UCSD-AML1 (cell line): ENCODE measurements at regions not wholly inside any gene's neighbourhood (a gene's known extent, or its start where the extent isn't known, plus 50 kb on each side); places are given as distances from the start of the nearest gene placed in this dataset.

ENCODE experiments used
- DNase-seq: peaks from one replicate; lab custom pipeline; 2025; ENCODE audit not compliant: unreplicated experiment; lab: John Stamatoyannopoulos, UW

- DNase-seq, result no peak
Measured at GRCh38 chr4:181661923-181662322, 581.3 kb upstream of the TENM3 start.

GRCh38 chr4:181662383-181662782 is 580.8 kb upstream of the TENM3 start:
- no peak for DNase-seq

- no peak for DNase-seq
Measured at GRCh38 chr4:181670506-181670905, 572.7 kb upstream of the TENM3 start.

- DNase-seq, result no peak
Measured at GRCh38 chr4:181671672-181672071, 571.5 kb upstream of the TENM3 start.

- DNase-seq, result no peak
Measured at GRCh38 chr4:181672751-181673150, 570.5 kb upstream of the TENM3 start.

DNA sequence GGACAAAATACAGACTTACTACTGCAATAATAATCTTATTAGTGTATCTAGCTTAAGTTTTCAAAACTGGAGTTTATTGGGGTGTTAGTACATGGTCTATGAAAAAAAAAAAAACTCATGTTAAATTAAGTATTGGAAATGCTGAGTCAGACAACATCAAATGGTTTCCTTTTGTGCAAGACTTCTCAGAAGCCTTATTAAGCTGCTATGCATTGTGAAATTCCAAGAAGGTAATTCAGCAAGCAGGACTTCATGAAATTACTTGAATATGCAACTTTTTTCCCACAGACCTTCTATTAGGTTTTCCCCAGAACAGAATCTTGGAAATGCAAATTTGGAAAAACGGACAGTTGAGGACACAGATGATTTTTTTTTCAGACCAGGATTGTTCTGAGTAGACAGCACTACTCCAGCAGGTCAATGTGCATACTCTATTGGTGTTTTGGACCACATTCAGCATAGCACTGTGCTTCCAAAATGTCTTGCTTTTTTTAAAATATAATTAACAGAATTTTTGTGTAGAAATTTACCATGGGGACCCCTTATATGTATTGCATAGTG is 568.8 kb upstream of the TENM3 start:
- DNase-seq, result no peak

GRCh38 chr4:181676546-181676945 is 566.7 kb upstream of the TENM3 start:
- no peak for DNase-seq

DNA sequence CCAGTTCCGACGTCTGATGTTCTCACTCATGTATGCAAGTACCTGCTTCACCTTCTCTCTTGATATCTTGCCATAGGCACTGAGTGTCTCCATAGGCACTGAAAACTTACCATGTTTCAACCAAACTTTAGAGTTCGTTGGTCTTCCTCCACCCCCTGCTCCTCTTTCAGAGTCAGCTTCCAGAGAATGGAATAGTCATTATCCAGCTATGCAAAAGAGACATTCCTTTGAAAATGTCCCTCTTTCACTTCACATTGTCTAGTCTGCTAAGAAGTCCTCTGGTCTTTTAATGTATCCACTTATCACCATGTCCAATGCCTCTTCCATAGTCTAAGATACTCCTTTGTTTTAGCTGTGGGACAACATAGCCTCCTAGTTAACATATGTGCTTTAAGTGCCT is 566.0 kb upstream of the TENM3 start:
- DNase-seq, result no peak

GRCh38 chr4:181677621-181678020 is 565.6 kb upstream of the TENM3 start:
- no peak for DNase-seq

- no peak for DNase-seq
Measured at GRCh38 chr4:181679754-181680153, 563.4 kb upstream of the TENM3 start.

DNA sequence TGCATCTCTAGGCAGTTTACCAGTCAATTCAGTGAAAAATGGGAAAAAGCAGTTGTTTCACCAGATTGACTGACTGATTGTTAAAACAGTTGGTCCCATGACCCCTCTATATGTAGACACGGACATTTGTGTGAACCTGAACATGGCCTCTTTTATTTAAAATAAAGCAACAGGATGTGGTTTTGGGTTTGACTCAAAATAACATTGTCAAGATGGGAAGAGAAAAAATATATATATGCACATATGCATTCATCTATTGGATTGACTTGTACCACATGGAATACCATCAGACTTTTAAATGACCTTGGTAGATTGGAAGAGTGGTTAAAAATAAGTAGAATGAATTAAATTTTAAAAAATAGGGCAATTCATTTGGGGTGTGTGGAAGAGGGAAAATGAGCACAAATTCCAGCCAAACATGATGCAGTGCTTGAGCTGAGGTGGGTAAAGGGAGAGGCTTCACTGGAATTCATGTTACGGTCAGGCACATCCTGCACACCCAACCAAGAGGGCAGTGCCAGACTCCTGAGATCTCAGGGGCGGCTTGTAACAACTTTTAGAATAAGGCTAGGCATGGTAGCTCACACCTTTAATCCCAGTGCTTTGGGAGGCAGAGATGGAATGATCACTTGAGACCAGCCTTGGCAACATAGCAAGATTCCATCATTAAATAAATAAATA is 560.7 kb upstream of the TENM3 start:
- DNase-seq, result no peak

DNA sequence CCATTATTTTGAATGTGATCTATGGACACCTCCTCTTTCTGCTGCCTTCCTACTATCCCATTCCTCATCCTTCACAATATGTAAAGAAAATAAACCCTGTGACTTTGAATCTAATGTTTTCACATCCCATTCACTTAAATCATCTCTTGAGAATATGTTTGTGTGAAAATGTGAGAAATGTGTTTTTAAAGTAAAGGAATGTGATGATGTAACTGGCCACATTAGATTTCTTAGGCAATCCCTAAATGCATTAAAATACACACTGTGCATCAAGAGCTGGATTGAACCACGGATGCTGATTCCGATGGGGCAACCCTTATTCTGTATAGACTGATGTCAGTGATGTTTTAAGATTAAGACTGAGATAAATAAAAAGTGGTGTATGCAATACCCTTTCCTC is 558.9 kb upstream of the TENM3 start:
- no peak for DNase-seq

- no peak for DNase-seq
Measured at GRCh38 chr4:181685461-181685860, 557.7 kb upstream of the TENM3 start.

GRCh38 chr4:181685911-181686310 is 557.3 kb upstream of the TENM3 start:
- DNase-seq, result no peak

DNA sequence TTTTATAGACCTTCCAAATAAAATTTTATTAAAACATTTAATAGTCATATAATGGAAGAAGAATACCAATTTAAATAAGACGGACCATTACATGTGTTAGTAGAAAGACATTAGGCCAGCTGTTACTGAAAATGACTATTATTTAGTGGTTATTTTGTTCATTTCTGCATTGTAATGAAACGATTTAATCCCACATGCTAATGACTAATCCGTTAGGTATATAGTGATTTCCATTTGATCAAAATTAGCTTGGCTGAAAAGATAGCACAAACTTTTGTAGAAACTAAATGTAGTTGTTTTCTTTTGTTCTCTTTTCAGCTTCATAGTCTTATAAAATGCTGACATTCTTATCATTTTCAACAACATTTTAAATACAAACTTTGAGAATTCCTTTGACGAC is 556.1 kb upstream of the TENM3 start:
- no peak for DNase-seq

- DNase-seq, result no peak
Measured at GRCh38 chr4:181688432-181688831, 554.8 kb upstream of the TENM3 start.

DNA sequence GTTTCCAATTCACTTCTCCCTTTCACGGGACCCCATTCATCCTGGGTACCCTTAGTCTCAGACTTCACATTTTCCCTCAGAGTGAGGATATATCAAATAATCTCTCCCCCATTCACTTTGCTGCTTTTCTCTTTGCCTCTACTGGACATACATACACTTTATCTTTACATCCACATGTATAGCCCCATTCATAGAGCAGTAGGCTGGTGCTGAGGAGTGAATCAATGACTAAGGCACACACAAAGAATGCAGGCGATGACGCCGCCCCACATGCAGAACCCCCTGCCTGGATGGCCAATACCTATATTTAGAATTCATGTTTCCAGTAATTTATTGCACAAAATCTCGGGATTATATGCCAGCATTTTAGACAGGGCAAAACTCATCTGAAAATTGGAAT is 554.3 kb upstream of the TENM3 start:
- no peak for DNase-seq

GRCh38 chr4:181690498-181690897 is 552.7 kb upstream of the TENM3 start:
- DNase-seq, result no peak

- no peak for DNase-seq
Measured at GRCh38 chr4:181692965-181693364, 550.2 kb upstream of the TENM3 start.

DNA sequence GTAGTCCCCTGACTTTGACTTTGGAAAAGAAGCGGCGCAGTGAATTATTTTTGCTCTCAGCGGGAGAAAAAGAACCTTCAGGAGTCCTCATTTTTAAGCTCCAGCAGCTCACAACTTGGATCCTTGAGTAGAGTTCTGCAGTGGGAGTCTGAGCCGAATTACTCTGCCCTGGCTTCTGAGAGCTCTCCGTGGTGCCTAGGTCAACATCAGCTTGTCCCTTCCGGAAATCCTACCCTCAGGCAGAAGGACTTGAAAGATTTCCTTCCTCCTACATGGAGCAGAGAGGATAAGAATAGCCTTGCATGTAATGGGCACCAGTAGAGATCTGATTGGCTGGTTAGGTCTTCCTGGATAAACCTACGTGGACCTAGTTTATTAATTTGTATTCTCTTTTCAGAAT is 549.7 kb upstream of the TENM3 start:
- DNase-seq, result no peak

DNA sequence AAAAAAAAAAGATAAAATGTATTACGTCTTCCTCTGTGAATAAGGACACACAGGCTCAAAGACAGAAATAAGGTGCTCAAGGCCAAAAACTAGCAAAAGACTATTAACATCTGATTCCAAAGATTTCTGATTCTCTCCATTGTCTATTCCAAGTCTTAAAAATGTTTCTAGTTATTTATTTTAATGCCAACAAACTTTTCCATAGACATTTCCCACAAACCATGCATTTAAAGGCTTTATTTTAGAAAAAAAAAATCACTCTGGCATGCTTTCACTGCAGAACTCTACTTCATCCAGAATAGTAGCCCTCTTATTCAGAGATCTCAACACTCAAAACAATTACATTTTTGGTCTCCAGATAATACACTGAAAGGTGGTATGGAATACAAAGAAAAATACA is 545.0 kb upstream of the TENM3 start:
- no peak for DNase-seq

GRCh38 chr4:181701214-181701613 is 542.0 kb upstream of the TENM3 start:
- DNase-seq, result no peak

- DNase-seq, result no peak
Measured at GRCh38 chr4:181701894-181702293, 541.3 kb upstream of the TENM3 start.
